CD14-positive monocyte (primary cell): ENCODE measurements at regions not wholly inside any gene's neighbourhood (a gene's known extent, or its start where the extent isn't known, plus 50 kb on each side); places are given as distances from the start of the nearest gene placed in this dataset.

Source experiments
- DNase-seq, 3 donors: peaks; one replicate each; pipeline ENCODE4 v3.0.0-alpha.2; 2011 to 2022
- H2AFZ ChIP-seq: 2 replicates; pipeline ENCODE4 v1.6.0; 2012; ENCODE audit warnings: mild to moderate bottlenecking, low read depth, low read length, inconsistent platforms; ENCODE audit not compliant: insufficient read depth, poor library complexity, severe bottlenecking
- H3K27ac ChIP-seq, 2 donors: 1 replicate in 1 of 2; 2 replicates in 1 of 2; pipeline ENCODE4 v1.5.1; 2012 to 2013; ENCODE audit warnings: low read length in 2 of 2, control low read depth in 1 of 2, inconsistent platforms in 1 of 2, low read depth in 1 of 2, mild to moderate bottlenecking in 1 of 2
- H3K27me3 ChIP-seq, 2 donors: one replicate each; pipeline versions ENCODE4 v1.6.0 to v1.6.1; 2011 to 2013; ENCODE audit warnings: low read length in 2 of 2; ENCODE audit not compliant: control insufficient read depth in 2 of 2, insufficient read depth in 2 of 2
- H3K36me3 ChIP-seq, 2 donors: replicated peaks in 1 of 2; 1 replicate in 1 of 2; 2 replicates in 1 of 2; pipeline versions ENCODE4 v1.5.1 to v1.6.1; 2012 to 2013; ENCODE audit warnings: low read length in 2 of 2, control low read depth in 1 of 2, inconsistent platforms in 1 of 2, mild to moderate bottlenecking in 1 of 2; ENCODE audit not compliant: insufficient read depth in 2 of 2, control insufficient read depth in 1 of 2
- H3K4me1 ChIP-seq, 2 donors: 1 replicate in 1 of 2; 2 replicates in 1 of 2; pipeline versions ENCODE4 v1.5.1 to v1.6.1; 2012 to 2013; ENCODE audit warnings: low read length in 2 of 2, control low read depth in 1 of 2, inconsistent platforms in 1 of 2, mild to moderate bottlenecking in 1 of 2, moderate library complexity in 1 of 2; ENCODE audit not compliant: insufficient read depth in 2 of 2, control insufficient read depth in 1 of 2
- H3K4me2 ChIP-seq: replicated peaks from 2 replicates; pipeline ENCODE3; 2012; ENCODE audit warnings: low read length, moderate library complexity, mild to moderate bottlenecking; ENCODE audit not compliant: poor library complexity, severe bottlenecking; ENCODE audit errors: extremely low read depth
- H3K4me3 ChIP-seq, 3 experiments: fragments of 200-600 bp in 1 of 3; sonication (generic) in 1 of 3; replicated peaks in 1 of 3; 1 replicate in 2 of 3; 2 replicates in 1 of 3; pipeline ENCODE4 v1.5.1; 2011 to 2013; ENCODE audit warnings: low read length in 3 of 3, mild to moderate bottlenecking in 3 of 3, control low read depth in 2 of 3, low read depth in 2 of 3, inconsistent platforms in 1 of 3, moderate library complexity in 1 of 3
- H3K79me2 ChIP-seq: 2 replicates; pipeline ENCODE4 v1.6.0; 2012; ENCODE audit warnings: mild to moderate bottlenecking, control low read depth, inconsistent platforms, low read length, moderate library complexity; ENCODE audit not compliant: insufficient read depth
- H3K9ac ChIP-seq: 2 replicates; pipeline ENCODE4 v1.6.0; 2017; ENCODE audit warnings: low read length, mild to moderate bottlenecking; ENCODE audit not compliant: insufficient read depth, poor library complexity, severe bottlenecking
- H3K9me3 ChIP-seq, 2 donors: replicated peaks in 1 of 2; 1 replicate in 1 of 2; 2 replicates in 1 of 2; pipeline versions ENCODE4 v1.5.1 to v1.6.1; 2012 to 2013; ENCODE audit warnings: low read length in 2 of 2, control low read depth in 1 of 2; ENCODE audit not compliant: control insufficient read depth in 1 of 2, insufficient read depth in 1 of 2
- H4K20me1 ChIP-seq: 2 replicates; pipeline ENCODE4 v1.6.0; 2012; ENCODE audit warnings: mild to moderate bottlenecking, low read length, control low read depth, moderate library complexity; ENCODE audit not compliant: insufficient read depth
- H3K27ac Mint-ChIP-seq, 7 donors: one replicate each; pipeline ENCODE4 v1.8.0; 2020; ENCODE audit warnings: mild to moderate bottlenecking in 7 of 7, mixed read lengths in 7 of 7, moderate library complexity in 6 of 7, inconsistent platforms in 2 of 7
- H3K27me3 Mint-ChIP-seq, 3 donors: one replicate each; pipeline ENCODE4 v1.8.0; 2021 to 2022; ENCODE audit warnings: low read depth in 3 of 3, mild to moderate bottlenecking in 3 of 3, mixed read lengths in 3 of 3, moderate library complexity in 3 of 3, inconsistent platforms in 1 of 3
- H3K36me3 Mint-ChIP-seq, 2 donors: one replicate each; pipeline ENCODE4 v1.8.0; 2020; ENCODE audit warnings: mixed read lengths in 2 of 2, inconsistent platforms in 1 of 2, mild to moderate bottlenecking in 1 of 2
- H3K4me1 Mint-ChIP-seq: one replicate; pipeline ENCODE4 v1.8.0; 2020; ENCODE audit warnings: mild to moderate bottlenecking, mixed read lengths
- H3K4me3 Mint-ChIP-seq, 2 donors: one replicate each; pipeline ENCODE4 v1.8.0; 2020; ENCODE audit warnings: mild to moderate bottlenecking in 2 of 2, mixed read lengths in 2 of 2, moderate library complexity in 1 of 2
- H3K9me3 Mint-ChIP-seq, 7 donors: one replicate each; pipeline ENCODE4 v1.8.0; 2020 to 2022; ENCODE audit warnings: mixed read lengths in 7 of 7, mild to moderate bottlenecking in 6 of 7, moderate library complexity in 6 of 7, inconsistent platforms in 2 of 7
- WGBS: methylation state at CpG from one replicate; pipeline ENCODE4 v1.1.5; 2013; ENCODE audit warnings: missing lambda C conversion rate; ENCODE audit not compliant: insufficient coverage; 5-methylcytosine and 5-hydroxymethylcytosine counted together
- intact Hi-C, 2 donors: fragments of 100-400 bp; cut with micrococcal nuclease; formaldehyde crosslinking; loops; one replicate each; pipeline versions ENCODE4 v1.15.0 to v1.15.1; 2023
- TF ChIP-seq, protein P1 (sequence below): fragments of 200-600 bp; IDR thresholded peaks from one replicate; pipeline ENCODE4 v1.8.0; 2022; ENCODE audit warnings: antibody characterized with exemption, mild to moderate bottlenecking

DNA sequence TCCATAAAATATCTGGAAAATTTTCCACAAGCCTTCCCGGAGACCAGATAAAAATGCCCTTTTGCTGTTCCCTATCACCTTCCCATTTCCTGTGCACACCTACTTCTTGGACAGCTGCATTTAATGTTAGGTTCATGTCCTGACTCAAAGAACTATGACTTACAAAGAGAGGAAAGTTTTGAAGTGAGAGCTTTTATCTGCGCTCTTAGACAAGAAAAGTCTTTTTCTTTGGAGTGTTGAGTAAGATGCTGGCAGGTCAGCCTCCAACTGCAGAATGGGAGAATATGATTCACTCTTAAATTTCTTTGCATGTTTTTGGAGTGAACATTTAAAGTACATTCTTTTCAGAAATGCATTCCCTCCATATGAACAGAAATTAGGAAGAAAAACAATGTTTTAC, 147.3 kb upstream of the DPH6 start:
- Mint-ChIP-seq H3K9me3 (peaks cover 0 to 5% (median 0%) of the 10 kb centered on the region in 7 donors), H3K4me1 (no peaks in the 10 kb centered on the region), H3K36me3 (no peaks in the 10 kb centered on the region), H3K27me3 (no peaks in the 10 kb centered on the region), H3K27ac (no peak overlapping the region), H3K4me3 (no peak overlapping the region)
- Histone ChIP-seq H3K9ac (no peak overlapping the region), H4K20me1 (no peaks in the 10 kb centered on the region), H3K4me1 (no peaks in the 10 kb centered on the region), H3K9me3 (no peaks in the 10 kb centered on the region), H2AFZ (no peak overlapping the region), H3K27me3 (no peaks in the 10 kb centered on the region), H3K27ac (no peak overlapping the region), H3K4me2 (no peak overlapping the region), H3K4me3 (no peak overlapping the region), H3K79me2 (no peaks in the 10 kb centered on the region), H3K36me3 (no peaks in the 10 kb centered on the region)
- DNase-seq = no peak
- TF ChIP-seq, protein P1, sequence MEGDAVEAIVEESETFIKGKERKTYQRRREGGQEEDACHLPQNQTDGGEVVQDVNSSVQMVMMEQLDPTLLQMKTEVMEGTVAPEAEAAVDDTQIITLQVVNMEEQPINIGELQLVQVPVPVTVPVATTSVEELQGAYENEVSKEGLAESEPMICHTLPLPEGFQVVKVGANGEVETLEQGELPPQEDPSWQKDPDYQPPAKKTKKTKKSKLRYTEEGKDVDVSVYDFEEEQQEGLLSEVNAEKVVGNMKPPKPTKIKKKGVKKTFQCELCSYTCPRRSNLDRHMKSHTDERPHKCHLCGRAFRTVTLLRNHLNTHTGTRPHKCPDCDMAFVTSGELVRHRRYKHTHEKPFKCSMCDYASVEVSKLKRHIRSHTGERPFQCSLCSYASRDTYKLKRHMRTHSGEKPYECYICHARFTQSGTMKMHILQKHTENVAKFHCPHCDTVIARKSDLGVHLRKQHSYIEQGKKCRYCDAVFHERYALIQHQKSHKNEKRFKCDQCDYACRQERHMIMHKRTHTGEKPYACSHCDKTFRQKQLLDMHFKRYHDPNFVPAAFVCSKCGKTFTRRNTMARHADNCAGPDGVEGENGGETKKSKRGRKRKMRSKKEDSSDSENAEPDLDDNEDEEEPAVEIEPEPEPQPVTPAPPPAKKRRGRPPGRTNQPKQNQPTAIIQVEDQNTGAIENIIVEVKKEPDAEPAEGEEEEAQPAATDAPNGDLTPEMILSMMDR = no peak
- intact Hi-C loops = no loop called here
- 100% methylated on average over 1 of the region's 2 CpGs for WGBS

DNA sequence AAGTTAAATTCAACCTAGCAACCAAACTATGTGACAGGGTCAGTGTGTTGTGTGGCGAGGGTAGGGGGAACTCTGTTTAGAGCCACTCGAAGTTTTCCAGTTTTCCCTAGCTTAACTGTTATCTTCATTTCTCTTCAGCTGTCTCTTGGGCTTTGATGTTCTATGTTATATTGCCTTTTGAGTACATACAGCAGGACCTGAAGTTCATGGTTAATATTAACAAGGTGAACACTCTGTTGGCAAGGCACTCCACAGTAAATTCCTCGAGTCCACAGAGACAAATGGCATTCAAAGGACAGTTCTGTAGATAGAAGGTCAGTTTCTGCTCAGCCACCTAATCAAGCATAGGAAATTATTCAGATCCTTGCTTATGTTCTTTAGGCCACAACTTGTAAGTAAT, 147.9 kb upstream of the DPH6 start:
- Histone ChIP-seq H3K4me2 (no peak overlapping the region), H2AFZ (no peak overlapping the region), H3K79me2 (no peaks in the 10 kb centered on the region), H3K36me3 (no peaks in the 10 kb centered on the region), H3K9me3 (no peaks in the 10 kb centered on the region), H3K27ac (no peak overlapping the region), H4K20me1 (no peaks in the 10 kb centered on the region), H3K27me3 (no peaks in the 10 kb centered on the region), H3K4me3 (no peak overlapping the region), H3K4me1 (no peaks in the 10 kb centered on the region), H3K9ac (no peak overlapping the region)
- Mint-ChIP-seq H3K27ac (no peak overlapping the region), H3K4me1 (no peaks in the 10 kb centered on the region), H3K4me3 (no peak overlapping the region), H3K36me3 (no peaks in the 10 kb centered on the region), H3K27me3 (no peaks in the 10 kb centered on the region), H3K9me3 (peaks cover 0 to 5% (median 0%) of the 10 kb centered on the region in 7 donors)
- DNase-seq = no peak
- TF ChIP-seq, protein P1 = no peak
- no CpG with 5 or more reads among the region's 3 CpGs for WGBS
- intact Hi-C loops = no loop called here
